Thoracic aorta (tissue), 2 donors: ENCODE measurements at regions not wholly inside any gene's neighbourhood (a gene's known extent, or its start where the extent isn't known, plus 50 kb on each side); places are given as distances from the start of the nearest gene placed in this dataset.

Experiments used
- ATAC-seq: fragments of 150-250 bp; one replicate; pipeline ENCODE4 v1.8.0; 2017; ENCODE audit warnings: low read depth; ENCODE audit not compliant: insufficient number of reproducible peaks, low FRiP score
- DNase-seq: peaks from one replicate; pipeline ENCODE4 v3.0.0-alpha.2; 2020; ENCODE audit warnings: low spot score
- H3K27ac ChIP-seq, 2 donors: fragments of 200-600 bp; sonication (generic); 1 replicate in 1 of 2; 2 replicates in 1 of 2; pipeline ENCODE4 v1.5.1; 2016; ENCODE audit warnings: mild to moderate bottlenecking in 2 of 2, moderate library complexity in 2 of 2
- H3K27me3 ChIP-seq: fragments of 200-600 bp; sonication (generic); replicated peaks from 2 replicates; pipeline ENCODE4 v1.6.0; 2016; ENCODE audit warnings: mild to moderate bottlenecking; ENCODE audit not compliant: insufficient read depth
- H3K36me3 ChIP-seq: fragments of 200-600 bp; sonication (generic); one replicate; pipeline ENCODE4 v1.5.1; 2016
- H3K4me1 ChIP-seq, 2 donors: fragments of 200-600 bp; sonication (generic); 1 replicate in 1 of 2; 2 replicates in 1 of 2; pipeline versions ENCODE4 v1.5.1 to v1.6.0; 2016; ENCODE audit warnings: low read depth in 2 of 2, mild to moderate bottlenecking in 1 of 2; ENCODE audit not compliant: control insufficient read depth in 1 of 2
- H3K4me3 ChIP-seq: fragments of 200-600 bp; sonication (generic); 2 replicates; pipeline ENCODE4 v1.5.1; 2016; ENCODE audit warnings: mild to moderate bottlenecking
- H3K9me3 ChIP-seq: fragments of 200-600 bp; sonication (generic); 2 replicates; pipeline ENCODE4 v1.5.1; 2016
- TF ChIP-seq, protein P1 (sequence below): fragments of 200-600 bp; sonication (generic); IDR thresholded peaks from one replicate; pipeline ENCODE4 v1.5.1; 2019; ENCODE audit warnings: antibody characterized with exemption

DNA sequence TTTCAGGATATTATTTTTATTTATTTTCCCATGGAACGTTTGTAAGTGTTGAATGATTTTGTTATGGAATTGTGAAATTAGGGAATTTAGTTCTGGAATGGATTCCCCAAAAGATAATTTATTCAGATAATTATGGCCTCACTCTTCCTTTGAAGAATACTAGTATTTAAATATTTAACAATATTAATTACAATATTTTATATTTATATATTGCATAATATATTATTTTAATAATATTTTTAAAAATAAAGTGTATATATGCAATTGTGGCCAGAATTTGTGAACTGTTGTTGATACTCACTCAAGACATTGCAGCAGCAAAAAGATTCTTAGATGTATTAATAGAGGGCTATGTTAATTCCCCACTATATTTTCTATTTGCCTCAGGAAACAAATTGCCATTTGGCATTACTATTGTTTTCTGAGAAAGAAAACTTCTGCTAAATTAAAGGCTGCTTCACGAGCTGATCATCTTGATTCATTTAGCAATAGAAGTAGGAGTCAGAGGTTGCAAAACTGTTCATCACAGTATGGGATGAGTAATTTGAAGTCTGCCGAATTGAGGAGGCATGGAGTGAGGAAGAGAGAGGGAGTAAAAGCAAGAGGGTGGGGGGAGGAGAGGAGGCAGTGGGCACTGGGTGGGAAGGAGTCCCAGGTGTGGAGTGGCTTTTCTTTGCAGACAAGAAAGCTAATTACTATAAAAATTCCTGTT, 729.2 kb downstream of the DHX35 start:
- no peaks in the 10 kb centered on the region for H3K27me3 ChIP-seq
- no peak overlapping the region for H3K4me3 ChIP-seq
- TF ChIP-seq, protein P1, sequence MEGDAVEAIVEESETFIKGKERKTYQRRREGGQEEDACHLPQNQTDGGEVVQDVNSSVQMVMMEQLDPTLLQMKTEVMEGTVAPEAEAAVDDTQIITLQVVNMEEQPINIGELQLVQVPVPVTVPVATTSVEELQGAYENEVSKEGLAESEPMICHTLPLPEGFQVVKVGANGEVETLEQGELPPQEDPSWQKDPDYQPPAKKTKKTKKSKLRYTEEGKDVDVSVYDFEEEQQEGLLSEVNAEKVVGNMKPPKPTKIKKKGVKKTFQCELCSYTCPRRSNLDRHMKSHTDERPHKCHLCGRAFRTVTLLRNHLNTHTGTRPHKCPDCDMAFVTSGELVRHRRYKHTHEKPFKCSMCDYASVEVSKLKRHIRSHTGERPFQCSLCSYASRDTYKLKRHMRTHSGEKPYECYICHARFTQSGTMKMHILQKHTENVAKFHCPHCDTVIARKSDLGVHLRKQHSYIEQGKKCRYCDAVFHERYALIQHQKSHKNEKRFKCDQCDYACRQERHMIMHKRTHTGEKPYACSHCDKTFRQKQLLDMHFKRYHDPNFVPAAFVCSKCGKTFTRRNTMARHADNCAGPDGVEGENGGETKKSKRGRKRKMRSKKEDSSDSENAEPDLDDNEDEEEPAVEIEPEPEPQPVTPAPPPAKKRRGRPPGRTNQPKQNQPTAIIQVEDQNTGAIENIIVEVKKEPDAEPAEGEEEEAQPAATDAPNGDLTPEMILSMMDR = no peak
- H3K36me3 ChIP-seq = no peaks in the 10 kb centered on the region
- no peaks in the 10 kb centered on the region for H3K9me3 ChIP-seq
- no peak for ATAC-seq
- DNase-seq = no peak
- H3K4me1 ChIP-seq = no peaks in the 10 kb centered on the region
- H3K27ac ChIP-seq = no peak overlapping the region

DNA sequence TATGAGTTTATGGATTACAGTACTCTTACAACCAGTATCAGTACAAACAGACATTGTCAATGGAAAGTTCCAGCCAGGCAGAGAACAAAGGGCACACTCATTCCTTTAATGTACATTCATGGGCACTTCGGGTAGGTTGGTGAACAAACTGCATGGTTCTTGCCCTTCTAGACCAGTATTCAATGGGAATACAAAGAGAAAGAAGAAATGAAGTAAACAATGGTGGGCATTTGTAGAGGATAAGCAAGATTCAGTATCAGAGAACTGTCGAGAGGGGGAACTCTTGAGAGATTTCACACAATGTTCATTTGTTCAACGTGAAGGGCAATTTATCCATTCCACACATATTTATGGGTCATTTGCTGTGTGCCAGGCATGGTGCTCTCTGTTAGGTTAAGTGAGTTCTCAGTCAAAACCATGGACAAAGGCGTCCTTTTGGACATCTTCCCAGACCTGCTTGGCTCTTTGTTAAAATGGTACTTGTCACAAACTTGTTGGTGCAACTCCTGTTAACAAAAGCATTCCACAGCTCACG, 714.8 kb downstream of the DHX35 start:
- TF ChIP-seq, protein P1 = no peak
- no peaks in the 10 kb centered on the region for H3K4me1 ChIP-seq
- DNase-seq (no peak), ATAC-seq (no peak)
- H3K27ac ChIP-seq = no peak overlapping the region
- H3K36me3 ChIP-seq = no peaks in the 10 kb centered on the region
- H3K4me3 ChIP-seq = no peak overlapping the region
- H3K27me3 ChIP-seq = no peaks in the 10 kb centered on the region
- H3K9me3 ChIP-seq = no peaks in the 10 kb centered on the region

DNA sequence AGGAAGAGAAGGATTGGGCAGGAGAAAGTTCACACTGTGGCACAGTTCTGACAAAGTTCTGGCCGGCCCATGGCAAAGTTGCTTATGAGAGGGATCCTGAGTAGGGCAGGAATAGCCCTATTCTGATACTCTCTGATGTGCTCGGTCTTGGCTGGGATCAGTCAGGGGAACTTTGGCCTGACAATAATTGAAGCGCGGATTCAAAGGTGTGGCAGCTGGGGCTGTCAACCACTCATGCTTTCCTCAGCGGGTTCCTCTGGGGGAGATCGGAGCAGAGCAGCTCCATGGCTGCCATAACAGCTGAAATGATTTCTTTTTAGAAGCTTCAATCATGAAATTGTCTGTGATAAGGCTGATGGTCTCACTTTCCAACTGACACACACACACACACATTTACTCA, 714.1 kb downstream of the DHX35 start:
- TF ChIP-seq, protein P1 = no peak
- H3K9me3 ChIP-seq = no peaks in the 10 kb centered on the region
- DNase-seq (no peak), ATAC-seq (no peak)
- H3K36me3 ChIP-seq = no peaks in the 10 kb centered on the region
- no peak overlapping the region for H3K4me3 ChIP-seq
- no peaks in the 10 kb centered on the region for H3K27me3 ChIP-seq
- H3K27ac ChIP-seq = no peak overlapping the region
- no peaks in the 10 kb centered on the region for H3K4me1 ChIP-seq

DNA sequence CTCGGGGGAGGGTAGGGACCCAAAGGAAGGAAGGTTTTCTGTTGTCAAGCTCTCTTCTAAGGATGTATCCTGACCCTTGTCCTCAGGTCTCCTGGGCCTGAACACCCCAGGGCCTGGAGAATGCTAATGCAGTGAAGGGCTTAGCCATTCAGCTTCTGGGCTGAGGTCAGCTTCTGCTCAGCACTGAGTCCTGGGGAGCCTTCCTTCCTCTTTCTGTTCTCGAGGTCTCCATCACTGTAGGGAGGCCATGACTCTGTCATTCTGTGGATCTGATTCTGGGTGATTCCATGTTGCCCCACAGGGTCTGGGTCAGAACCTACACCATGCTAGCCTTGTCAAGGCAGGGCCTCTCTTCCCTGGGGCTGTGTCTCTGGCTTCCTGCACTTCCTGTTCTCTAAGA, 712.7 kb downstream of the DHX35 start:
- ATAC-seq (no peak), DNase-seq (no peak)
- H3K27me3 ChIP-seq = no peaks in the 10 kb centered on the region
- no peak overlapping the region for H3K4me3 ChIP-seq
- TF ChIP-seq, protein P1 = no peak
- no peaks in the 10 kb centered on the region for H3K4me1 ChIP-seq
- H3K36me3 ChIP-seq = no peaks in the 10 kb centered on the region
- no peaks in the 10 kb centered on the region for H3K9me3 ChIP-seq
- H3K27ac ChIP-seq = no peak overlapping the region

DNA sequence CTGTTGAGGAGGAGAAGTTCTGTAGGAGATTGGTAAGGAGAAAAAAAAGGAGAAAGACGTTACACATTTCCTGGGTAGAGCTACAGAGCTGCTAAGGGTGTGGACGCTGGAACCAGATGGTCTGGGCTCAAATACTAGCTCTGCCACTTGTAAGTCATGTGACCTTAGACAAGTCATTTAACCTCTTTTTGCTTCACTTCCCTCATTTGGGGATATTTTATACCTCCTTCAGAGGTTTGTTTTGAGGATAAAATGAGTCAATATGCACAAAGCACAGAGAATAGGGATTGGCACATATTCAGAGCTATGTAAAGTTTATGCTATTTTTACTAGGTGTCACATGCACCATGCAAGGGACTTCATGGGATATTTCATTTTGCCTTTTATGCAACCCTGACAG, 708.8 kb downstream of the DHX35 start:
- TF ChIP-seq, protein P1 = no peak
- Histone ChIP-seq H3K9me3 (no peaks in the 10 kb centered on the region), H3K36me3 (no peaks in the 10 kb centered on the region), H3K27ac (no peak overlapping the region), H3K4me3 (no peak overlapping the region), H3K27me3 (no peaks in the 10 kb centered on the region), H3K4me1 (no peaks in the 10 kb centered on the region)
- no peak for DNase-seq
- ATAC-seq = no peak
